Bronchial epithelial cell (primary cell): ENCODE measurements at regions not wholly inside any gene's neighbourhood (a gene's known extent, or its start where the extent isn't known, plus 50 kb on each side); places are given as distances from the start of the nearest gene placed in this dataset.

Experiments used
- DNase-seq: peaks from one replicate; pipeline ENCODE4 v3.0.0-alpha.2; 2010; ENCODE audit warnings: low read depth
- FAIRE-seq: peaks from 2 replicates; lab custom pipeline; 2011; peaks lifted over from hg19 to GRCh38; lab: Jason Lieb, UNC
- H3K27me3 ChIP-seq: 2 replicates; pipeline ENCODE4 v1.5.1; 2011; ENCODE audit warnings: low read length; ENCODE audit not compliant: control insufficient read depth, insufficient read depth
- H3K36me3 ChIP-seq: 2 replicates; pipeline ENCODE4 v1.5.1; 2011; ENCODE audit warnings: low read length; ENCODE audit not compliant: control insufficient read depth, insufficient read depth
- H3K4me3 ChIP-seq: 2 replicates; pipeline ENCODE4 v1.5.1; 2011; ENCODE audit warnings: mild to moderate bottlenecking, low read depth, low read length, control low read depth
- CTCF ChIP-seq: IDR thresholded peaks from 2 replicates; pipeline ENCODE4 v1.5.1; 2011; ENCODE audit warnings: mild to moderate bottlenecking, moderate library complexity, low read length, control low read depth, inconsistent platforms; ENCODE audit not compliant: insufficient read depth, severe bottlenecking

- DNase-seq (no peak), FAIRE-seq (no peak)
- no peak overlapping the region for H3K4me3 ChIP-seq
- H3K36me3 ChIP-seq, result no peaks in the 10 kb centered on the region
- no peak for TF ChIP-seq CTCF
- no peaks in the 10 kb centered on the region for H3K27me3 ChIP-seq
Observed at GRCh38 chr11:70021586-70021985, 56.5 kb upstream of the ANO1 start.

DNA sequence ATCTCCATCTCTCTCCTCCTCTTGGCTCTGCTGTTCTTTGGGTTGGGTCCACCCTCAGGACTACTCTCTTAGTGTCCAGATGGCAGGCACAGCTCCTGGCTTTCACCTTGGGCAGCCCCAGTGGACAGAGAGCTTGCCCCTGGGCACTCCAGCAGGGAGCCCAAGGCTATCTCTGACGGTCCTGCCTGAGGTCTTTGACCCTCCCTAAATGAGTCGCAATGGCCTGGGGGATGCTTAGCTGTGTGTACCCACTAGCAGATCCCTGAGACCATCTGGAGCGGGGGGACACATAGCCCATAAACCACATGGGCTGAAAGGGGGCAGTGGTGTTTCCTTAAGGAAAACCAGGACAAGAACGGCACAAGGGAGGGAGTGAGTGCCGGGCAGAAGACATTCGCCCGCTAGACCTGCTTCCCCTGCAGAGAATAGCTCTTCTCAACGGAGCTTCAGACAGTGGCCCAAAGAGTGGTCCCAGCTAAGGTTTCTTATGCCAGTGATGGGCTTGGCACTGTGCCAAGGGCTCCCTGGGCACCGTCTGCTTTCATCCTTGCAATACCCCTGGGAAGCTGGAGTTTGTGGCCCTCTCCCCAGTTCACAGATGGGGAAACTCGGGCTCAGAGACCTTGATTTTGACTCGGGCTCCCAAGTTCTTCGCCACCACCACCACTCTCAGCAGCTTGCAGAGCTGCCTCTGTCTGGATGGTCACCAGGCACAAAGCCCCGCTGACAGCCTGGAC, 53.9 kb upstream of the ANO1 start:
- no peak for TF ChIP-seq CTCF
- H3K27me3 ChIP-seq, result no peaks in the 10 kb centered on the region
- H3K36me3 ChIP-seq, result no peaks in the 10 kb centered on the region
- FAIRE-seq (no peak), DNase-seq (no peak)
- H3K4me3 ChIP-seq, result no peak overlapping the region

DNA sequence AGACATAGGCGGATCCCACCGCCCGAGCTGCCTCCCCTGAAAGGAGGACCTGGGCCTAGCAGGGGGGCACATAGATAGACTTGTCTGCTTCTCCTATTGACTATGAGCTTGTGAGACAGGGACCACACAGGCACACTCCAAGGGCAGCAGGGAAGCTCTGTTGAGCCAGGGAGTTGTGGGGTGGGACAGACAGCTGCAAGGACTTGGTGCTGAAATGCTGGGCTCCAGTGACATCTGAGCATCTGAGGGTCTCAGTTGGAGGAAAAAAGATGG, 53.4 kb upstream of the ANO1 start:
- FAIRE-seq, result no peak
- Histone ChIP-seq H3K4me3 (no peak overlapping the region), H3K36me3 (no peaks in the 10 kb centered on the region), H3K27me3 (no peaks in the 10 kb centered on the region)
- no peak for TF ChIP-seq CTCF
- DNase-seq, result no peak

DNA sequence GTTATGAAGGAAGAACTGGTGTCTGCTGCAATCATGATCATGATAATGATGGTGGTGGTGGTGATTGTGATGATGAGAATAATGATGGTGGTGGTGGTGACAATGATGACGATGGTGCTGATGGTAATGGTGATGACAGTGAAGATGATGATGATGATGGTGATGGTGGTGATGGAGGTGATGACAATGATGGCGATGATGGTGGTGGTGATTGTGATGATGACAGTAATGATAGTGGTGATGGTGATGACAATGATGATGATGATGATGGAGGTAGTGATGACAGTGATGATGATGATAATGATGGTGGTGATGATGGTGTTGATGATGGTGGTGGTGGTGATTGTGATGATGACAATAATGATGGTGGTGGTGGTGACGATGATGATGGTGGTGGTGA, 52.8 kb upstream of the ANO1 start:
- FAIRE-seq (no peak), DNase-seq (no peak)
- TF ChIP-seq CTCF, result no peak
- no peaks in the 10 kb centered on the region for H3K36me3 ChIP-seq
- no peak overlapping the region for H3K4me3 ChIP-seq
- H3K27me3 ChIP-seq, result no peaks in the 10 kb centered on the region

DNA sequence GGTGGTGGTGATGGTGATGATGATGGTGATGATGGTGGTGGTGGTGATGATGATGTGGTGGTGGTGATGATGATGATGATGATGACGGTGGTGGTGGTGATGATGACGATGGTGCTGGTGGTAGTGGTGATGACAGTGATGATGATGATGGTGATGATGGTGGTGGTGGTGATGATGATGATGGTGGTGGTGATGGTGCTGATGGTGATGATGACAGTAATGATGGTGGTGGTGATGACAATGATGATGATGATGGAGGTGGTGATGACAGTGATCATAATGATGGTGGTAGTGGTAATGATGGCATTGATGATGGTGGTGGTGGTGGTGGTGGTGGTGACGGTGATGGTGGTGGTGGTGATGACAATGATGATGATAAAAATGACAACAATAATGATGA, 52.1 kb upstream of the ANO1 start:
- FAIRE-seq (no peak), DNase-seq (no peak)
- TF ChIP-seq CTCF, result no peak
- H3K27me3 ChIP-seq, result no peaks in the 10 kb centered on the region
- no peak overlapping the region for H3K4me3 ChIP-seq
- H3K36me3 ChIP-seq, result no peaks in the 10 kb centered on the region

GRCh38 chr11:70026726-70027125, 51.4 kb upstream of the ANO1 start:
- H3K36me3 ChIP-seq, result no peaks in the 10 kb centered on the region
- H3K27me3 ChIP-seq, result no peaks in the 10 kb centered on the region
- FAIRE-seq (peak; percentile 18), DNase-seq (no peak)
- H3K4me3 ChIP-seq, result no peak overlapping the region
- no peak for TF ChIP-seq CTCF
